Subcutaneous abdominal adipose tissue (tissue), 5 donors: ENCODE measurements at regions not wholly inside any gene's neighbourhood (a gene's known extent, or its start where the extent isn't known, plus 50 kb on each side); places are given as distances from the start of the nearest gene placed in this dataset.

Source experiments
- H3K27ac ChIP-seq: one replicate; pipeline ENCODE4 v1.7.0; 2013; ENCODE audit warnings: low read depth, mild to moderate bottlenecking, inconsistent platforms, low read length, moderate library complexity
- H3K27me3 ChIP-seq, 5 donors: one replicate each; pipeline ENCODE4 v1.7.0; 2013; ENCODE audit warnings: low read length in 5 of 5, inconsistent platforms in 1 of 5; ENCODE audit not compliant: control insufficient read depth in 5 of 5, insufficient read depth in 4 of 5
- H3K36me3 ChIP-seq, 5 donors: one replicate each; pipeline ENCODE4 v1.7.0; 2013; ENCODE audit warnings: low read length in 5 of 5; ENCODE audit not compliant: control insufficient read depth in 5 of 5, insufficient read depth in 5 of 5
- H3K4me1 ChIP-seq, 5 donors: one replicate each; pipeline ENCODE4 v1.7.0; 2013; ENCODE audit warnings: low read length in 5 of 5, mild to moderate bottlenecking in 3 of 5, moderate library complexity in 1 of 5; ENCODE audit not compliant: control insufficient read depth in 5 of 5, insufficient read depth in 5 of 5
- H3K4me3 ChIP-seq, 5 donors: one replicate each; pipeline ENCODE4 v1.7.0; 2013; ENCODE audit warnings: low read length in 5 of 5, low read depth in 1 of 5
- H3K9ac ChIP-seq, 5 donors: one replicate each; pipeline ENCODE4 v1.7.0; 2013; ENCODE audit warnings: low read length in 5 of 5, mild to moderate bottlenecking in 4 of 5, moderate library complexity in 3 of 5
- H3K9me3 ChIP-seq, 5 donors: one replicate each; pipeline ENCODE4 v1.7.0; 2013; ENCODE audit warnings: low read length in 5 of 5; ENCODE audit not compliant: control insufficient read depth in 5 of 5
- donor health status: healthy.
- donor health status: healthy.
- donor health status: healthy.
- donor health status: healthy.
- donor health status: healthy.

- no peaks in the 10 kb centered on the region for H3K36me3 ChIP-seq
- no peak overlapping the region for H3K27ac ChIP-seq
- H3K4me3 ChIP-seq: no peak overlapping the region
- H3K9me3 ChIP-seq: peaks cover 0 to 2% (median 0%) of the 10 kb centered on the region in 5 donors
- H3K9ac ChIP-seq: no peak overlapping the region
- no peaks in the 10 kb centered on the region for H3K4me1 ChIP-seq
- no peaks in the 10 kb centered on the region for H3K27me3 ChIP-seq
Observed at GRCh38 chr2:67006373-67006960, 390.7 kb upstream of the ETAA1 start.

DNA sequence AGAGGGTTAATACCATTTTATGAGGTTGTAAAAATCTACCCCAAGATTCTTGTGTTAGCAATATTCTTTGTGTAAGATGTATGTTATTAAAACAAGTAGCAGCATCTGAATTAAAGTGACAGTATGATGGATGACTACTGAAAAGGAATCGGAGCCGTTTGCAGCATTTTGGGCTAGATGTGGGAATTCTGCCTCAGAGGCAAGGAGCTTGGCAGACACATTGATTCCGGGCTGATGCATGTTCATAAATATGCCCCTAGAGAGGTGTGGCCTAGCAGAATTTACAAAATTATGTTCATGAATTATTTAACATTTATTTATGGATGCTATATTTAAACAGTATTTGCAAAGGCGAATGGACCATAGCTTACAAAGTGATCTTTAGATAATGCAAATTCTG is 389.0 kb upstream of the ETAA1 start:
- H3K4me3 ChIP-seq: no peak overlapping the region
- peaks cover 0 to 2% (median 0%) of the 10 kb centered on the region in 5 donors for H3K9me3 ChIP-seq
- H3K9ac ChIP-seq: no peak overlapping the region
- no peaks in the 10 kb centered on the region for H3K27me3 ChIP-seq
- H3K36me3 ChIP-seq: no peaks in the 10 kb centered on the region
- no peaks in the 10 kb centered on the region for H3K4me1 ChIP-seq
- no peak overlapping the region for H3K27ac ChIP-seq

- Histone ChIP-seq H3K4me1 (no peaks in the 10 kb centered on the region), H3K36me3 (no peaks in the 10 kb centered on the region), H3K9me3 (peaks cover 0 to 2% (median 0%) of the 10 kb centered on the region in 5 donors), H3K27ac (no peak overlapping the region), H3K27me3 (no peaks in the 10 kb centered on the region), H3K4me3 (no peak overlapping the region), H3K9ac (no peak overlapping the region)
Observed at GRCh38 chr2:67012165-67012564, 385.0 kb upstream of the ETAA1 start.

- no peak overlapping the region for H3K4me3 ChIP-seq
- no peaks in the 10 kb centered on the region for H3K4me1 ChIP-seq
- no peak overlapping the region for H3K27ac ChIP-seq
- H3K9ac ChIP-seq: no peak overlapping the region
- H3K27me3 ChIP-seq: no peaks in the 10 kb centered on the region
- H3K9me3 ChIP-seq: peaks cover 0 to 2% (median 0%) of the 10 kb centered on the region in 5 donors
- H3K36me3 ChIP-seq: no peaks in the 10 kb centered on the region
Observed at GRCh38 chr2:67013821-67014220, 383.3 kb upstream of the ETAA1 start.

DNA sequence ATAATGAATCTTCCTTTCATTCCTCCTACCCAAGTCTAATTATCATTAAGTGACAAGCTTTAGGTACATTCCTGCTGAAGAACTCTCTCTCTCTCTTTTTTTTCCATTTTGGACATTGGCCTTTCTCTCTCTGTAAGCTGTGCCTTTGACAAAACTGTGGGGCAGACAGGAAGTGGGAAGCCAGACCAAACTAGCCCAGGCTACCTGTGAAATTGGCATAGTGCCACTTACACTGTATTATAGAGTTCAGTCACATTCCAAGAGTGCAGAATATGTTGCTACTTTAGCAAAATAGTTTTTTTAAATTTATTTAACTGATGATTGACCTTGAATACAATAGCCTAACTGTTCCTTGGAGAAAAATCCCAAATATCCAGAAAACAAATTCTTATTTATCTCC is 381.5 kb upstream of the ETAA1 start:
- no peak overlapping the region for H3K9ac ChIP-seq
- no peaks in the 10 kb centered on the region for H3K36me3 ChIP-seq
- H3K4me1 ChIP-seq: no peaks in the 10 kb centered on the region
- H3K9me3 ChIP-seq: no peaks in the 10 kb centered on the region
- no peak overlapping the region for H3K4me3 ChIP-seq
- no peak overlapping the region for H3K27ac ChIP-seq
- H3K27me3 ChIP-seq: no peaks in the 10 kb centered on the region

DNA sequence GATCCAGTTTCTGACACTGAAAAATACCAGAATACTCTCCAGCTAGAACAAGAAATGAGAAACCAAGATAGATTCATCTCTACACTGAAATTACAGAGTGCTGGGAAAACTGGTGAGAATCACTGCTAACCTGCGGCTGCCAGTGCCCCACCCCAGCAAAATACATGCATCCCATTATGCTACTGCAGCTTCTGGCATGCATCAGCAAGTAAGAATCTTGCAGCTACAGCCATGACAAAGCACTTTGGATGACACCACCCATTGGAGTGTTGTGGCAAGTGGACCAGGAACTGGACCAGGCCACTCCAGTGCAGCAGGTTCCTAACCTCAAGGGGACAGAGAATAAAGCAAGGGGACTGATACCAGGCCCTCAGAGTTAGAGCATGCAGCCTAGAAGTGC is 378.8 kb upstream of the ETAA1 start:
- Histone ChIP-seq H3K27me3 (no peaks in the 10 kb centered on the region), H3K9me3 (peaks cover 0 to 3% (median 0%) of the 10 kb centered on the region in 5 donors), H3K4me1 (no peaks in the 10 kb centered on the region), H3K27ac (no peak overlapping the region), H3K9ac (no peak overlapping the region), H3K36me3 (no peaks in the 10 kb centered on the region), H3K4me3 (no peak overlapping the region)

GRCh38 chr2:67032076-67032475 is 365.1 kb upstream of the ETAA1 start:
- Histone ChIP-seq H3K27me3 (no peaks in the 10 kb centered on the region), H3K36me3 (no peaks in the 10 kb centered on the region), H3K4me1 (no peaks in the 10 kb centered on the region), H3K9ac (no peak overlapping the region), H3K4me3 (no peak overlapping the region), H3K9me3 (no peaks in the 10 kb centered on the region), H3K27ac (no peak overlapping the region)

DNA sequence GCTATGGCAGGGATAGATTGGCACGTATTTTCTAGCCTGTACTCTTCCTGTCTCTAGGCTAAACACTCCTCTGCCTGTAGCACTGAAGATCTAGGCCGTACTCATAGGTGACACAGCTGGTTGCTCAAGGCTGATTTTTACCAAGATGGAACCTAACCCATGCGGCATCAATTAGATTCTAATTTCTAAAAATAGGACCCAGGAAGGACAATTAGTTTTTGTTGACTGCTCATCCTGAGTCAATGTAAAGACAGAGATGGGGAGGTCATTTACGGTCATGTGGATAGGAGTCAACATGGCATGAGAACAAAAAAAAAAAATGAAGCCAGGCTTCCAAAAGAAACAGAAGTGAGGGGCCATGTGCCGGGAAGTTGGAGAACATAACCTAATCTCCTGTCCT is 360.7 kb upstream of the ETAA1 start:
- no peak overlapping the region for H3K27ac ChIP-seq
- no peaks in the 10 kb centered on the region for H3K36me3 ChIP-seq
- H3K9me3 ChIP-seq: no peaks in the 10 kb centered on the region

GRCh38 chr2:67037655-67038054 is 359.5 kb upstream of the ETAA1 start:
- H3K9ac ChIP-seq: no peak overlapping the region

More for the DNA sequence above, 360.7 kb upstream of the ETAA1 start:
- Histone ChIP-seq H3K4me1 (no peaks in the 10 kb centered on the region), H3K27me3 (no peaks in the 10 kb centered on the region), H3K9ac (no peak overlapping the region), H3K4me3 (no peak overlapping the region)

DNA sequence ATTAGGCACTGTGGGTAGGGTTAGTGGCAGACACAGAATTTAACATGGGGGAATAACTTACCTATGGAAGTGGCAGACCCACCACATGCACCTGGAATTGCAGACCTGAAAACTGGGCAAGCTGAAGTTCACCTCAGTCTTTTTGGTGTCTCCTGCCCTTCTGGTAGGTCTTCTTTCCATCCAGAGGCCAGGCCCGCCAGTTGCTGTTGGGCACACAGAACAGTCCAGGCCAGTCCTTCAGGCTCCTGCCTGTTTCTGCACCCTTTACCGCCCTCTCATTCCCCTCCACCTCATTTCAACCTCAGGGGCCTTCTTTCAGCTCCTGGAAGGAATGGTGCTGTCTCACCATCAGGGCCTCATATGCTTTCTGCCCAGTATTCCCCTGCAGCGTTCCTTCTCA is 358.9 kb upstream of the ETAA1 start:
- H3K36me3 ChIP-seq: no peaks in the 10 kb centered on the region
- no peaks in the 10 kb centered on the region for H3K4me1 ChIP-seq
- no peaks in the 10 kb centered on the region for H3K27me3 ChIP-seq
- H3K9ac ChIP-seq: no peak overlapping the region
- no peaks in the 10 kb centered on the region for H3K9me3 ChIP-seq
- H3K27ac ChIP-seq: no peak overlapping the region
- H3K4me3 ChIP-seq: no peak overlapping the region

More at GRCh38 chr2:67037655-67038054, 359.5 kb upstream of the ETAA1 start:
- Histone ChIP-seq H3K27ac (no peak overlapping the region), H3K4me3 (no peak overlapping the region), H3K36me3 (no peaks in the 10 kb centered on the region), H3K27me3 (no peaks in the 10 kb centered on the region), H3K4me1 (no peaks in the 10 kb centered on the region), H3K9me3 (no peaks in the 10 kb centered on the region)

DNA sequence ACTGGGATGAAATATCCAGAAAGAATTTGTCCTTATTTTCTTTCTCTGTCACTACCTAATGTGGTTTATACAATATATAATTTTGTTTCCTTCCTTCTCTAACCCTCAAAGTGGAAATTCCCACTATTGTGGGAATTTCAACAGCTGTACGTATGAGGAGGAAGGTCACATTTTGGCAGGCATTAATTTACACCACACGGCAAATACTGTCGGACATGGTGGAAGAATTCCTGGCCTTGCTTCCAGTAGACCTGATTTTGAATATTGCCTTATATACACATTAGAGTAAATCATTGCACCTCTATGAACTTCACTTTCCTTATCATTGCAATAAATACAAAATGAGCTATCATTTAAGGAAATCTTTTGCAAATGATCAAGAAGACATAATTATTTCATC is 358.1 kb upstream of the ETAA1 start:
- Histone ChIP-seq H3K4me3 (no peak overlapping the region), H3K9me3 (no peaks in the 10 kb centered on the region), H3K36me3 (no peaks in the 10 kb centered on the region), H3K27me3 (no peaks in the 10 kb centered on the region), H3K4me1 (no peaks in the 10 kb centered on the region), H3K27ac (no peak overlapping the region), H3K9ac (no peak overlapping the region)
